HCT116 (cell line): ENCODE measurements at regions not wholly inside any gene's neighbourhood (a gene's known extent, or its start where the extent isn't known, plus 50 kb on each side); places are given as distances from the start of the nearest gene placed in this dataset.

Experiments
- ELF1 ChIP-seq: IDR thresholded peaks from 2 replicates; pipeline ENCODE4 v1.6.1; 2012; ENCODE audit warnings: low read depth, borderline replicate concordance
- EZH2 ChIP-seq: fragments of 200-600 bp; sonication (generic); IDR thresholded peaks from 2 replicates; pipeline ENCODE4 v1.6.1; 2017; ENCODE audit warnings: antibody characterized with exemption, mixed run types
- EZH2phosphoT487 ChIP-seq: fragments of 200-600 bp; IDR thresholded peaks from 2 replicates; pipeline ENCODE4 v1.6.1; 2018; ENCODE audit warnings: antibody characterized with exemption, borderline replicate concordance
- FOSL1 ChIP-seq: IDR thresholded peaks from 2 replicates; pipeline ENCODE4 v1.6.1; 2012; ENCODE audit warnings: low read depth
- POLR2AphosphoS5 ChIP-seq: IDR thresholded peaks from 2 replicates; pipeline ENCODE4 v1.6.1; 2011; ENCODE audit warnings: mild to moderate bottlenecking, low read depth, low read length, moderate library complexity
- SP1 ChIP-seq: IDR thresholded peaks from 2 replicates; pipeline ENCODE4 v1.6.1; 2012; ENCODE audit warnings: low read depth
- ZNF274 ChIP-seq: fragments of 200-500 bp; sonication (Bioruptor generic); IDR thresholded peaks from 2 replicates; pipeline ENCODE4 v1.6.1; 2014; ENCODE audit warnings: mild to moderate bottlenecking, low read depth, low read length, inconsistent platforms
- TF ChIP-seq, protein P1 (sequence below): IDR thresholded peaks from 2 replicates; pipeline ENCODE4 v1.6.1; 2012; ENCODE audit warnings: low read depth
- TF ChIP-seq, protein P2 (sequence below), 3 experiments: fragments of 200-600 bp in 1 of 3; sonication (generic) in 1 of 3; IDR thresholded peaks in 2 of 3; conservative IDR thresholded peaks in 1 of 3; 2 replicates each; pipeline ENCODE4 v1.5.1; 2012 to 2017; ENCODE audit warnings: low read depth in 2 of 3, low read length in 2 of 3, antibody characterized with exemption in 1 of 3, borderline replicate concordance in 1 of 3, control low read depth in 1 of 3, mild to moderate bottlenecking in 1 of 3, mixed read lengths in 1 of 3, mixed run types in 1 of 3, moderate library complexity in 1 of 3; ENCODE audit not compliant: insufficient read depth in 1 of 3
- TF ChIP-seq, protein P3 (sequence below): IDR thresholded peaks from 2 replicates; pipeline ENCODE4 v1.6.1; 2012

DNA sequence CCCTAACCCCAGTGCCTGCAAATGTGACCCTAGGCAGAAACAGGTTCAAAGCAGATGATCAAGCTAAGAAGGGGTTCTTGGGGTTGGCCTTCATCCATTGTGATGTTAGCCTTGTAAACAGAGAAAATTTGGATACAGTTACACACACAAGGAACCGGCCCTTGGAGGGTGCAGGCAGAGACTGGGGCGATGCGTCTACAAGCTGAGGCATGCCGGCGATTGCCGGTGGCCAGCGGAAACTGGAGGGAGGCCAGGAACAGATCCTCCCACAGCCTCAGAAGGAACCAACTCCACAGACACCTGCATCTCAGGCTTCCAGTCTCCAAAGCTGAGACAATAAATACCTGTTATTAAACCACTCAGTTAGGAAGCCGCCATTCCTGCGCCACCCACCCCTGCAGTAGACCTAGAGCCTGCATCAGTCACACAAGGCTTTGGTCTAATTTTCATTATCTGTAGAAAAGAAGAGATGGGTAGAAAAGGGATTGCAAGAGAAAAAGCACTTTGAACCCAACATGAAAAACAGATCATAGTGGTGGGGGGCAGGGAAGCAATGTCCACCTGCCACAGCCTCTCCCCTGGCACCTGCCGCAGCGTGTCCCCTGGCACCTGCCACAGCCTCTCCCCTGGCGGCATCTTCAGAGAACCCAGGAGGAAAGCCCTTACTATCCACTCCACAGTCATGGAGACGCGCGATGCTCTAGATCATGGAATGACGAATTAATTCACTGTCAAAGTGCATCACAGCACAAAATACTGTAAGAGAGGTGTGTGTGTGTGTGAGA is 119.7 kb upstream of the SOX1 start:
- TF ChIP-seq, protein P1, sequence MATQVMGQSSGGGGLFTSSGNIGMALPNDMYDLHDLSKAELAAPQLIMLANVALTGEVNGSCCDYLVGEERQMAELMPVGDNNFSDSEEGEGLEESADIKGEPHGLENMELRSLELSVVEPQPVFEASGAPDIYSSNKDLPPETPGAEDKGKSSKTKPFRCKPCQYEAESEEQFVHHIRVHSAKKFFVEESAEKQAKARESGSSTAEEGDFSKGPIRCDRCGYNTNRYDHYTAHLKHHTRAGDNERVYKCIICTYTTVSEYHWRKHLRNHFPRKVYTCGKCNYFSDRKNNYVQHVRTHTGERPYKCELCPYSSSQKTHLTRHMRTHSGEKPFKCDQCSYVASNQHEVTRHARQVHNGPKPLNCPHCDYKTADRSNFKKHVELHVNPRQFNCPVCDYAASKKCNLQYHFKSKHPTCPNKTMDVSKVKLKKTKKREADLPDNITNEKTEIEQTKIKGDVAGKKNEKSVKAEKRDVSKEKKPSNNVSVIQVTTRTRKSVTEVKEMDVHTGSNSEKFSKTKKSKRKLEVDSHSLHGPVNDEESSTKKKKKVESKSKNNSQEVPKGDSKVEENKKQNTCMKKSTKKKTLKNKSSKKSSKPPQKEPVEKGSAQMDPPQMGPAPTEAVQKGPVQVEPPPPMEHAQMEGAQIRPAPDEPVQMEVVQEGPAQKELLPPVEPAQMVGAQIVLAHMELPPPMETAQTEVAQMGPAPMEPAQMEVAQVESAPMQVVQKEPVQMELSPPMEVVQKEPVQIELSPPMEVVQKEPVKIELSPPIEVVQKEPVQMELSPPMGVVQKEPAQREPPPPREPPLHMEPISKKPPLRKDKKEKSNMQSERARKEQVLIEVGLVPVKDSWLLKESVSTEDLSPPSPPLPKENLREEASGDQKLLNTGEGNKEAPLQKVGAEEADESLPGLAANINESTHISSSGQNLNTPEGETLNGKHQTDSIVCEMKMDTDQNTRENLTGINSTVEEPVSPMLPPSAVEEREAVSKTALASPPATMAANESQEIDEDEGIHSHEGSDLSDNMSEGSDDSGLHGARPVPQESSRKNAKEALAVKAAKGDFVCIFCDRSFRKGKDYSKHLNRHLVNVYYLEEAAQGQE: no peak
- TF ChIP-seq, protein P2, sequence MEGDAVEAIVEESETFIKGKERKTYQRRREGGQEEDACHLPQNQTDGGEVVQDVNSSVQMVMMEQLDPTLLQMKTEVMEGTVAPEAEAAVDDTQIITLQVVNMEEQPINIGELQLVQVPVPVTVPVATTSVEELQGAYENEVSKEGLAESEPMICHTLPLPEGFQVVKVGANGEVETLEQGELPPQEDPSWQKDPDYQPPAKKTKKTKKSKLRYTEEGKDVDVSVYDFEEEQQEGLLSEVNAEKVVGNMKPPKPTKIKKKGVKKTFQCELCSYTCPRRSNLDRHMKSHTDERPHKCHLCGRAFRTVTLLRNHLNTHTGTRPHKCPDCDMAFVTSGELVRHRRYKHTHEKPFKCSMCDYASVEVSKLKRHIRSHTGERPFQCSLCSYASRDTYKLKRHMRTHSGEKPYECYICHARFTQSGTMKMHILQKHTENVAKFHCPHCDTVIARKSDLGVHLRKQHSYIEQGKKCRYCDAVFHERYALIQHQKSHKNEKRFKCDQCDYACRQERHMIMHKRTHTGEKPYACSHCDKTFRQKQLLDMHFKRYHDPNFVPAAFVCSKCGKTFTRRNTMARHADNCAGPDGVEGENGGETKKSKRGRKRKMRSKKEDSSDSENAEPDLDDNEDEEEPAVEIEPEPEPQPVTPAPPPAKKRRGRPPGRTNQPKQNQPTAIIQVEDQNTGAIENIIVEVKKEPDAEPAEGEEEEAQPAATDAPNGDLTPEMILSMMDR (IDR thresholded peaks at IDR 0.05 in 2 of 3, conservative IDR thresholded peaks at IDR 0.05 in 1 of 3; ENCODE audit: borderline replicate concordance in 1 of 3, insufficient read depth in 1 of 3, low read depth in 2 of 3, low read length in 2 of 3): no peak
- TF ChIP-seq EZH2phosphoT487 (no peak), FOSL1 (no peak), POLR2AphosphoS5 (no peak), SP1 (no peak), ZNF274 (no peak), EZH2 (no peak), ELF1 (no peak)
- TF ChIP-seq, protein P3, sequence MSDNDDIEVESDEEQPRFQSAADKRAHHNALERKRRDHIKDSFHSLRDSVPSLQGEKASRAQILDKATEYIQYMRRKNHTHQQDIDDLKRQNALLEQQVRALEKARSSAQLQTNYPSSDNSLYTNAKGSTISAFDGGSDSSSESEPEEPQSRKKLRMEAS: no peak
